Gastrocnemius medialis (tissue), 4 donors: ENCODE measurements at regions not wholly inside any gene's neighbourhood (a gene's known extent, or its start where the extent isn't known, plus 50 kb on each side); places are given as distances from the start of the nearest gene placed in this dataset.
"Not testable (repeated sequence)": the region's sequence is repeated elsewhere in the genome, so short reads cannot be mapped to it uniquely, and the experiment has no call there.

ENCODE experiments used
- CTCF ChIP-seq, 5 experiments: fragments of 450-650 bp in 3 of 5; fragments of 200-600 bp in 2 of 5; sonication (generic) in 2 of 5; IDR thresholded peaks in 4 of 5; conservative IDR thresholded peaks in 1 of 5; 1 replicate in 4 of 5; 2 replicates in 1 of 5; pipeline ENCODE4 v1.5.1; 2016 to 2019; ENCODE audit warnings: antibody characterized with exemption in 5 of 5, mild to moderate bottlenecking in 3 of 5, moderate library complexity in 3 of 5
- POLR2A ChIP-seq, 2 donors: fragments of 450-650 bp; IDR thresholded peaks; one replicate each; pipeline ENCODE4 v1.6.1; 2017; ENCODE audit warnings: antibody characterized with exemption in 2 of 2, mild to moderate bottlenecking in 2 of 2, moderate library complexity in 2 of 2

- TF ChIP-seq CTCF (IDR thresholded peaks at IDR 0.05 in 4 of 5, conservative IDR thresholded peaks at IDR 0.05 in 1 of 5); POLR2A (IDR thresholded peaks at IDR 0.05): not testable (repeated sequence)
These were observed 170.5 kb upstream of the SPATA31A3 start for GRCh38 chr9:67162827-67163226.
